ENCODE measurements at regions not wholly inside any gene's neighbourhood (a gene's known extent, or its start where the extent isn't known, plus 50 kb on each side); places are given as distances from the start of the nearest gene placed in this dataset.

DNA sequence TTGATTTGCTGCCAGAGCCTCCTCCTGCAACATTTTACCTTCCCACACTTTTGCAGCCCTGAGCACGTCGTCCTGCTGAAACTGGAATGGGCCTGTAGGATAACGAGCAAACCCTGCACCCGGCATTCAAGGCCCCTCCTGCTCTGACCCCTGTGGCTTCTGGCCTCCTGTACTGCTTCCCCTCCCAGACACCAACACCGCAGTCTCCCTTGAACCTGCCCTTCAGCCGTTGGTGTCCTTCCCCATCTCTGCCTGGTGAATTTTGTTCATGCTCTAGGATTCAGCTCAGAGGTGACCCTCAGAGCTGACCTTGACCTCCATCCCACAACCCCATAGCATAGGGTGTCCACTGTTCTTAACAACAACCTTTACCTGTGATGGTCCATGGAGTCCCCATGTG is 535.1 kb downstream of the MATN1 start:
- intact Hi-C loops (cut with DNase I): no loop called here
- Histone ChIP-seq H3K9me3 (no peaks in the 10 kb centered on the region), H3K4me1 (ENCODE audit: insufficient read depth) (peaks cover 2% of the 10 kb centered on the region), H3K27ac (no peak overlapping the region), H3K27me3 (no peaks in the 10 kb centered on the region), H3K4me3 (no peak overlapping the region), H3K36me3 (no peaks in the 10 kb centered on the region)
- DNase-seq: no peak
- TF ChIP-seq POLR2A (IDR thresholded peaks at IDR 0.05): no peak
- TF ChIP-seq EP300 (IDR thresholded peaks at IDR 0.05): no peak
- TF ChIP-seq, protein P1, sequence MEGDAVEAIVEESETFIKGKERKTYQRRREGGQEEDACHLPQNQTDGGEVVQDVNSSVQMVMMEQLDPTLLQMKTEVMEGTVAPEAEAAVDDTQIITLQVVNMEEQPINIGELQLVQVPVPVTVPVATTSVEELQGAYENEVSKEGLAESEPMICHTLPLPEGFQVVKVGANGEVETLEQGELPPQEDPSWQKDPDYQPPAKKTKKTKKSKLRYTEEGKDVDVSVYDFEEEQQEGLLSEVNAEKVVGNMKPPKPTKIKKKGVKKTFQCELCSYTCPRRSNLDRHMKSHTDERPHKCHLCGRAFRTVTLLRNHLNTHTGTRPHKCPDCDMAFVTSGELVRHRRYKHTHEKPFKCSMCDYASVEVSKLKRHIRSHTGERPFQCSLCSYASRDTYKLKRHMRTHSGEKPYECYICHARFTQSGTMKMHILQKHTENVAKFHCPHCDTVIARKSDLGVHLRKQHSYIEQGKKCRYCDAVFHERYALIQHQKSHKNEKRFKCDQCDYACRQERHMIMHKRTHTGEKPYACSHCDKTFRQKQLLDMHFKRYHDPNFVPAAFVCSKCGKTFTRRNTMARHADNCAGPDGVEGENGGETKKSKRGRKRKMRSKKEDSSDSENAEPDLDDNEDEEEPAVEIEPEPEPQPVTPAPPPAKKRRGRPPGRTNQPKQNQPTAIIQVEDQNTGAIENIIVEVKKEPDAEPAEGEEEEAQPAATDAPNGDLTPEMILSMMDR (IDR thresholded peaks at IDR 0.05): no peak
- WGBS, 3 donors: 53 to 62% (median 56%) methylated on average over 6 of the region's 6 CpGs

DNA sequence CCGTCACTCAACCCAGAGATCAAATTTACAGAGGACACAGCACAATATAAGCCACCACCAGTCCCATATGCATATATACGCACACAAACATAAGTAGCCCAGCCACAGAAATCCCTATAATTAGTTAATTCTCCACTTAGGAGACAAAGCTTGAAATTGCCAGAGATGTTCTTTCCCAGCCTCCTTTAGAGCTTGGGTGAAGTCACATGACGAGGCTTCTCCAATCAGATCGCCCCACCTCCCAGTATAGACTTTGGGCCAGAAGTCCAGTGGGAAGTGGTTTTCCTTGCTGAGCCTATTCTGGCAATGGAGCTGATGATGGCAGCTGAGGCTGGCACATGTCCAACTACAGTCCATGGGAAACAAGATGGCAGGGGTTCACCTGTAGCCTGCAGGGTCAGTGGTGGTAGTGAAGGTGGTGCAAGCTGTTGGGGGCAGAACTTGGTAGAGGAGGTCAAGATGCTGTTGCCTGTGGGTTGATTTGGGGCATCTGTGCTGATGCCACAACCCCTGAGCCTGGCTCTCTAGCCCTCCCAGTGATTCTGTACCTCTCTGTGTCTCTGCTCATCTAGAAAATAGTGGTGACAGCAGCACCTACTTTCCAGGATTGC is 535.9 kb downstream of the MATN1 start:
- intact Hi-C loops (cut with DNase I): no loop called here
- Histone ChIP-seq H3K4me1 (ENCODE audit: insufficient read depth) (peaks cover 2% of the 10 kb centered on the region), H3K4me3 (no peak overlapping the region), H3K9me3 (no peaks in the 10 kb centered on the region), H3K27ac (no peak overlapping the region), H3K27me3 (no peaks in the 10 kb centered on the region), H3K36me3 (no peaks in the 10 kb centered on the region)
- no peak for DNase-seq
- 90 to 95% (median 92%) methylated on average over 4 of the region's 4 CpGs for WGBS, 3 donors
- no peak for TF ChIP-seq POLR2A (IDR thresholded peaks at IDR 0.05)
- TF ChIP-seq, protein P1 (IDR thresholded peaks at IDR 0.05): no peak
- no peak for TF ChIP-seq EP300 (IDR thresholded peaks at IDR 0.05)

DNA sequence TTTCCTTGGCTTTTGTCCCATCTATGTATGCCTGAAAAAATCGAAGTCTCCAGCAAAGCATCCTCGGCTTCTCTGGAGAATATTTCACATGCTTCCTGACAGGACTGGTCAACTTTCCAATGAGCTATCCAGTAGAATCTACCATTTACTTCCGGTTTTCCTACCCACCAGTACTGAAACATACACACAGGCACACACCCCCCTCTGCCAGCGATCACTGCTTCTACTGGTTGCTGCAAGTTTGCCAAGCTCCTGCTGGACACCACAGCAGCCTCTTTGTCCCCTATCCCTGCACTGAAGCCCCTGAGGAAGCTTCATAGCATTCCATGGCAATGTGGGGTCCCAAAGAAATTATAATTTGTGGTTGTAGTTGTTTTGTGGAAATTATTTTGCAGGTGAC is 536.8 kb downstream of the MATN1 start:
- H3K27ac ChIP-seq: no peak overlapping the region
- peaks cover 2% of the 10 kb centered on the region for H3K4me1 ChIP-seq (ENCODE audit: insufficient read depth)
- H3K27me3 ChIP-seq: no peaks in the 10 kb centered on the region
- H3K9me3 ChIP-seq: no peaks in the 10 kb centered on the region
- TF ChIP-seq EP300 (IDR thresholded peaks at IDR 0.05) (no peak), POLR2A (IDR thresholded peaks at IDR 0.05) (no peak)
- TF ChIP-seq, protein P1 (IDR thresholded peaks at IDR 0.05): no peak
- intact Hi-C loops (cut with DNase I): no loop called here
- H3K4me3 ChIP-seq: no peak overlapping the region
- H3K36me3 ChIP-seq: no peaks in the 10 kb centered on the region
- no peak for DNase-seq
- 35 to 81% (median 36%) methylated on average over 4 of the region's 4 CpGs for WGBS, 3 donors

DNA sequence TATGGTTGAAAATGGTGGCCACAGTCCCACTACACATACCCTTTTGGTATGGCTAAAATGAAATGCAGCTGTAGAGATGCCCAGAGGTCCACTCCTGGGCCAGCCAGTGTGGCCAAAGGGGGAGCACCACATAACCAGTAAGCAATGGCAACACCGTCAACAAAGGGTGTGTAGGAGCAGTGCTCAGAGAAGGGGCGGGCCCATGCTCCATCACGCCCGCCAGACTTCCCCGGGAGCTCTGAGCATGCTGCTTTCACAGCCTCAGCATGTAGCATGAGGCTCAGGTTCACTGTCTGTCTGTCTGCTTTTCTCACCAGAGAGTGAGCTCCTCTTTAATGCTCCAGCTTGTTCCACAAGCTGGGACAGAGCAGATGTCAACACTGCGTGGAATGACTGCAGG is 537.6 kb downstream of the MATN1 start:
- intact Hi-C loops (cut with DNase I): no loop called here
- no peaks in the 10 kb centered on the region for H3K36me3 ChIP-seq
- 41 to 48% (median 45%) methylated on average over 6 of the region's 6 CpGs for WGBS, 3 donors
- DNase-seq: no peak
- no peak overlapping the region for H3K4me3 ChIP-seq
- no peaks in the 10 kb centered on the region for H3K27me3 ChIP-seq
- H3K4me1 ChIP-seq (ENCODE audit: insufficient read depth): peaks cover under 1% of the 10 kb centered on the region
- H3K27ac ChIP-seq: no peak overlapping the region
- TF ChIP-seq, protein P1 (IDR thresholded peaks at IDR 0.05): no peak
- no peak for TF ChIP-seq POLR2A (IDR thresholded peaks at IDR 0.05)
- no peak for TF ChIP-seq EP300 (IDR thresholded peaks at IDR 0.05)
- H3K9me3 ChIP-seq: no peaks in the 10 kb centered on the region

Data from ovary (tissue), 7 donors.